ENCODE measurements at regions not wholly inside any gene's neighbourhood (a gene's known extent, or its start where the extent isn't known, plus 50 kb on each side); places are given as distances from the start of the nearest gene placed in this dataset.

DNA sequence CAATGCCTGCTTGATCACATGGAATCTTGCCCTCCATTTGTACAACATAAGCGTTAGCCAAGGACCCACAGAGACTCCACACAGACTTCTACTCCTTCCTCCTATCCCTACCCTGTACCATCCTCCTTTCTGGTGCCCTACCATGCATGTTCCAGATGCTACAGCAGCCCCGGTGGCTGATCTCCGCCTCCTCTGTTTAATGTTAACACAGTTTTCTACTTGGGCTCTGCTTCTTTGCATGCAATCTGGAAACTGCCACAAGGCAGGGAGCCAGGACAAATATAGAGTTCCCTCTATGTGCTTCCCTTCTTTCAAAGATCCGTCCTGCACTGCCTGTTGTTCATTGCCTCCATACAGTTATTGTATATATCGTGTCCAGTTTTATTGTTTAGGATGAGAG is 368.6 kb upstream of the TENM3 start:
- TF ChIP-seq SUZ12 (IDR thresholded peaks at IDR 0.05; ENCODE audit: extremely low read depth, insufficient read depth, insufficient read length) = no peak
- TF ChIP-seq YY1 (IDR thresholded peaks at IDR 0.05; ENCODE audit: insufficient read depth, insufficient read length) = no peak
- no peak for TF ChIP-seq ZNF274 (IDR thresholded peaks at IDR 0.05; ENCODE audit: low read depth, low read length)

Data from NT2/D1 (cell line).